Superior temporal gyrus (tissue), 1 donor: ENCODE measurements at regions not wholly inside any gene's neighbourhood (a gene's known extent, or its start where the extent isn't known, plus 50 kb on each side); places are given as distances from the start of the nearest gene placed in this dataset.
"Not testable (repeated sequence)": the region's sequence is repeated elsewhere in the genome, so short reads cannot be mapped to it uniquely, and the experiment has no call there.

Experiments
- DNase-seq: peaks from one replicate; pipeline ENCODE4 v3.0.0-alpha.2; 2016; ENCODE audit errors: extremely low spot score

DNA sequence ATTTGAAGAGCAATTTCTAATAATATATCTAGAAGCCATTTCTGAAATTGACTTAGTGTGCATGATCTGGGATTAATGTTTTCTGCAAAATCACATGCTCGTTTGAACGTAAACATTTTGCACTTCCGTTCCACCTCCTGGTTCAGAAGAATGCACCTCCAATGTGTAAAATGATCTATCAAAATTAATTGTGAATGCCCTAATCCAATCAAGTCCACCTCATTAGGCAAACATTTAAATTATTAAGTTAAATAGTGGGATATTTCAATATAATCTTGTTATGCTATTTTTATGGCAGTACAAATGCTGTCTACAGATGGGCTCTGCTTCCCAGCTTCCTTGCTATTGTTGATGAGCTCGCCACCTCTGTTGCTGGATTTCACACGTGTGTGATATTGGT is 542.5 kb downstream of the INSC start:
- no peak for DNase-seq

DNA sequence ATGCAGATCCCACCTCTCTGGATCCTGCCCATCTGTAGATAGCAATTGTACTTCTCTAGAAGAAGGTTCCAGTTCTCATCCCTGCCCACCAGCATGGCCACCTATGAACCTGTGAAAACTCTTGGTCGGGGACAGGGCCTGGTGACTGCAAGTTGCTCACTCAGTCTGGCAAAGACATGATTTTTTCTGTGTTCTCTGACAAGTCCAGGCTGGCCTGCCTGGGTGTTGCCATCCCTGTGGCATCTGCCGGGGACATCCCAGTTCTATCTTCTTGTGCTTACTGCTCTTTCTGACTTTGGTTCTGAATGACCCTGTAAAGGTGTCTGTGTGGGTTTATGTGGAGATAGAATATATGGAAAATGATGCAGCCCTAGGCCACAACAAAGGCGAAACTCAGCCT is 545.8 kb downstream of the INSC start:
- no peak for DNase-seq

DNA sequence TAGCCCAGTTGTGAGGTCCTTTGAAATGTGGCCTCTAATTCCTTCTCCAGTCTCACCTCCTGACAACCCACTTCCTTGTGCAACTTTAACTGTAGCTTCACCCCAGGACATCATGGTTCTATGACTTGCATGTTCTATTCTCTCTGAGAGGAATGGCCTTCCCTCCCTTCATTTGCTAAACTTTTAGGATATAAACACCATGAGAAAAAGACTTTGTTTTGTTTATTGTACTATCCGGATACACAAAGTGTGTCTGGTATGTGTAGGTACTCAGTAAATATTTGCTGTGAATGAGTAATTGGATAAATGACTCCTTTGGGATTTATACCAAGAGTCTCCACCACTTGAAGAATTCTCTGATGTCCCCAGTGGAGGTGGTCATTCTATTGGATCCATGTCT is 547.6 kb downstream of the INSC start:
- DNase-seq = no peak

DNA sequence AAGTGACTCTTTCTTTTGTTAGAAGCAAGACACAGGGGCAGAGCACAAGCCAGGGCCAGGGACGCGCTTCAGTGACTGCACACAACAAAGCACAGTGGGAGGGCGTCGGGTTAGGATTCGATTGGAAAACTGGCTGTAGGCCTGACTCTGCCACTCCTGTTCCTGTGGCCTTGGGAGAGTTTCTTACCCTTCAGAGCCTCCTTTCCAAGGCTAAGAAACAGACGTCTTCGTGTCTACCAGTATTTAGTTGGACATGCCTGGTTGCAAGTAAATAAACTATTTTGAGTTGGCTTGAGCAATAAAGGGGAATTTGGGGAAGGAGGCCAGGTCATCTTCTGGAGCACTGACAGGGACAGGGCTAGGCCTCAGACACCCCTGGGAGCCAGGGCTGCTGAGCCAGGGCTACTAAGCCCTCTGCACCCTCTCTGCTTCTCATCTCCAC is 549.1 kb downstream of the INSC start:
- DNase-seq = no peak

DNA sequence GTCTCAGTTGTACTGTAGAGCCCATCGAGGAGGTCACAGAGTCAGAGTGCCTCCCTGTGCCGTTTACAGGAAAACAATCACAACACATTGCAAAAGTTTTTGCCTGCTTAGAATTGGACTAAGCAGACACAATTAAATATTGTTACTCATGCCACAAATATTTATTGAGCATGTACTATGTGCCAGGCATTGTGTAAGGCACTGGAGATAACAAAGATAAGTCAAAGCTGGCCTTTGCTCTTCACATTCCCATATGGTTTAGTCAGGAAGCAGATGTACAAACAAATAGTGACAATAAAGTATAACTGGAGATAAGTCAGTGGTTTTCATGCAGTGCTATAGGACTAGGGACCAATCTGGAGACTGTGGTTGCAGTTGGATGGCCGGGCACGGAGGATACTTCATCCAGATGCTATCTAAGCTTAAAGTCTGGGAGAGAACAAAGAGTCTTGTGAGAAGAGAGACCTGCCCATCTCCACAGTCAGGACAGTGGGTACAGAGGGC is 550.7 kb downstream of the INSC start:
- no peak for DNase-seq

DNA sequence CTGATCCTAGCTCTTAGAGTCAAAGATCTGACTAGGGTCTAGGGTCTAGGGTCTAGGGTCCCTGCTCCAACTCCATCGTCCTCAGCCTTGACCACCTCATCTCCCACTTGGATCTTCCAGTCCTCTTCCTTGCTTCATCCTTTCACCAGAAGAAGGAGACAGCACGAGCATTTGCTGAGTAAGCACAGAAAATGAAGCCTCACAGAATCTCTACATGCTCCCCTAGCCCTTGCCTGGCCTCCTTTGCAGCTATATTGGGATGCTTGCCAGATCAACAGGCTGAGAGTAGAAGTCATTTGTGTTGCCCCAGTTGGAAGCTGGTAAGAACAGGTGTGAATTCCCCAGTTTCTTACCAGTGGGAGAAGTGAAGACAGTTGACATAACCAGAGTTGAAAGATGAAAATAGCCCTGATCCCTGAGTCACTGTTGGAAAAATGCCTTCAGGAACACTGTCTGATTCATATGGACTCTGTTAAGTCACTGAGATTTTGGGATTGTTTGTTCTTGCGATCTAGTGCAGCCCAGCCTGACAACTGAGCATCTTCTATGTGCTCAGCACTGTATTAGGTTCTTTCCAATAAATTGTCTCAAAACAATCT is 552.5 kb downstream of the INSC start:
- no peak for DNase-seq

DNA sequence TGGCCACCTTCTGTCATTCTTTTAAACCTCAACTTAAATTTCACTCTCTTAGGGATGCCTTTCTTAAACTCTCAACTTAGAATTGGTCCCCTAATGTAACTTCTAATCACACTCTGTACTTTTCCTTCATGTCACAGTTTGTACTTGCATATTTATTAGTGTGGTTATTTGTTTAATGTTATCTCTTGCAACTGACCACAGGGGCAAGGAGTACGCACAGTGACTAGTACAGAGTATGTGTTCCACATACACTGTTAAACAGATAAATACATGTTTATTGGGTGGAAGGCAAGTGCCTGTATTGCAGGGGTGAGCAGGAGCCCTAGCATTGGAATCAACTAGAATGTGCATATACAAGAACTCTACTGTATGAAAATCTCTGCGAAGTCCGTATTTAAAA is 554.0 kb downstream of the INSC start:
- DNase-seq = no peak

DNA sequence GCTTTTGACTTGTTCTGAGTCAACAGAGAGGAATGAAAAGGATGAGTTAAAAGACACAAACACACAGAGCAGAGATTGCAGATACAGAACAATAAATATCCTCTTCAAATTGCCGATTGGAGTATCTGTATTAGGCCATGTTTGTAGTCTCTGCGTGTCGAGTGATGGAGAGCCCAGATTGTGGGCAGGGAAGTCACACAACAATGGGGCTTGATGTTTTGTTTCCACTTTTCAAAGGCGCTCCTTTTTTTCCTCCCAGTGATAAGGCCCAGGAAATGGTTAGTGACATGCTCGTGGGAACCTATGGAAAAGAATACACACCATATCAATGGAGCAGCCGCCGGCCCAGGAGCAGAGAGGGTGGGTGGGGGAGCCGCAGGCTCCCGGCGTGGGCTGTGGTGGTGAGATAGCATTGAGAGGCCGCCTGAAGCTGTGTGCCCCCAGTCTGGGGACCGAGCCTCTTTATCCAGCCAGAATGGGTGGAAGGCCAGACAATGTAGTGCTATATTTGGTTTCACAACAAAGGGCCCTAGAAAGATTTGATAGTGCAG is 555.9 kb downstream of the INSC start:
- no peak for DNase-seq

DNA sequence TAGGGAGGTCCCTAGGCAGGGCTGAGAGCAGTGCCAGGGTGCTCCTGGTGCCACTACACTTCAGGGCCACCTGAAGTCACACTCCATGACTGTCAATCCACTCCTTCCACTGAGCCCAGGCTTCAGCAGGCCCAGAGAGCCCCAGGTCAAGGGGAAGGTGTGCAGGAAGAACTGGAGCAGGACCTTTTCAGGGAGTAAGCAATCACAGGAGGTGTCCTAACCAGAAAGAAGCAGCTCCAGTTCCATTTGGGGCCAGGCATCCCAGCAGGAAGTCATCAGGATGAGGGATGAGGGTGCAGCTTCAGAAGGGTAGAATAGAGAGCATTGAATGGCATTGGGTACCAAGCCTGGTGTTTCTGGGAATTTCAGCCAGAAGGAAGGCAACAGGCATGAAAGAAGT is 556.5 kb downstream of the INSC start:
- DNase-seq = no peak

DNA sequence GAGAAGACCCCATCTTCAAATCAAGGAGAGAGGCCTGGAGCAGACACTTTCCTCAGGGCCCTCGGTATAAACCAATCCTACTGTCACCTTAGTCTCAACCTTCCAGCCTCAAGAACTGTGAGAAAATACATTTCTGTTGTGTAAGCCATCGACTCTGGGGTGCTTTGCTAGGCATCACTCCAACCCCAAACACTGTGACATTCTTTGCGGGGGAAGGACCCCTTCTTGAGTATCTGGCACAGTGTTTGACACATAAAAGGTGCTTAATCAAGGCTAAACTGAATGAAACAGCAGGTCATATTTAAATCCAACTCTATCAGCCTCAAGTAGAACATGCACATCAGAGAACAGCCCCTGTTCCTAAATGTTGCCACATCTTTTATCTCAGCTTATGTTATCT is 558.1 kb downstream of the INSC start:
- no peak for DNase-seq

DNA sequence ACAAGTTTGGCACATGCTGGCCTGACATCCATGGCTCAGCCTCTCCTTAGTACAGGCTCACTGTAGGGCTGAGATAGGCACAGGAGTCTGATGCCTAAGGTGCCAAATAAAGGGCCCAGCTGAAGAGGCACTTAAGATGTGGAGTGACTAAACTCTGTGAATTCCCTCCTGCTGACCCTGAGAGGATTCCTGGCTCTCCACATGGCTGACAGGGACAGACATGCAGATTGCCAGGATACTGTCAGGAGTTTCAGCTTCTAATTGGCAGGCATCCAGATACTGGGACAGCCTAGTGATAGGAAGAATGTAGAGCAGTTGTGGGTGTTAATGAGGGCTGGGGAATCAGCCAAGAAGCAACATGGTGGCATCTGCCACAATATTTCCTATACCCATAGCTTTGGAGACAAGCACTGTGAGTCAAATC is 558.7 kb downstream of the INSC start:
- no peak for DNase-seq

DNA sequence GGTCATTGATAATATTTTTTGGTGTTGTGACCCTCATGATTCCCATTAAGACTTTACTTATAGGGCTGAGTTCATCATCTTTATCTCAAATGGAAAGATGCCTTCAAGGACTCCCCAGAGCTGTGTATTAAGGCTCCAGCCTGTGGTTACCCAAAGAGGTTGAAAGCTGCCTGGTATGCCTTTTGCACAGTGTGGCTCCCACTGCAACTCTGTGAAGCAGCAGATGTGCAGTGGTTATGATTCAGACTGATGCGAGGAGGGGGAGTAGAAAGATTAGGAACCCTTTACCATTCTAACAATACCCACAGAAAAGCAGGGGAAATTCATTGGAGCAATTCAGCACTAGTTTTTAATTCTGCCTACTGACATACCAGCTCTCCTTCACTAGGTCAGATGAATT is 560.0 kb downstream of the INSC start:
- no peak for DNase-seq

DNA sequence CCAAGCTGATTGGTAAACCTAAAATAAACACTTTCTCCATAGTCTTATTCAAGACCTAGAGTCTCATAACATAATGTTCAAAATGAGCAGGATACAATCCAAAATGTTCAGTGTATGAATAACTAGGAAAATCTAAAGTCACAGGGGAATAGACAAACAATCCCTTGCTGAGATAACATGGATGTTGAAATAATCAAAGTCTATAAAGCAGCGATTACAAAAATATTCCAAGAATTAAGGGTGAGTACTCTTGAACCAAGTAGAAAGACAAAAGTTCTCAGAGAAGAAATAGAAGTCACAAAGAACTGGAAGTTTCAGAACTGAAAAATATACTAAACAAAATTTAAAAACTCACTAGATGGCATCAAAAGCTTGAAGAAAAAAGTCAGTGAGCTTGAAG is 561.0 kb downstream of the INSC start:
- DNase-seq = no peak

DNA sequence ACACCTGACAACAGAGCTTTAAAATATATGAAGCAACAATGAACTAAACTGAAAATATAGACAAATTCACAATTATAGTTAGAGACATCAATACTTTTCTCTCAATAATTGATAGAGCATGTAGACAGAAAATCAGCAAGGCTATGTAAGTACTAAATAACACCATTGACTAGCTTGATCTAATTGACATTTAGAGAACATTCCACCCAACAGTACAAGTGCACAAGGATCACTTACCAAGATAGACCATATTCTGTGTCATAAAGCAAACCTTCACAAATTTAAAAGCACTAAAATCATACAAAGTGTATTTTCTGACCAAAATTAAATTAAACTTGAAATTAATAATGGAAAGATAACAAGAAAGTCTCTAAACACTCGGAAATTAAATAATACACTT is 562.5 kb downstream of the INSC start:
- no peak for DNase-seq

DNA sequence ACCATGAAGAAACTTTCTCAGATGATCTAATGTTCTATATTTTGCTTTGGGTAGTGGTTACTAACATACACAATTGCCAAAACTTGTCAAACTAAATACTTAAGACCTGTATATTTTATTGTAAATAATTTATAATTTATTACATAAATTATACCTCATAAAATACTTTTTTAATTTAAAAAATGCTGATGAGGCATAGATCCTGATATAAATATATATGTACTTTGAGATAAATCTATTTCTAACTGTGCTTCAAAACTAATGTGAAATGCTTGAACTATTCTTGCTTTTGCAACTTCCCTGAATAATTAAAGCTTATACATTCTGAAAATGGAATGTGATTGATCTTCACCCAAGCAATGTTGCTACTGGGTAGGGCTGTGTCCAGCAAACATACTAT is 568.8 kb downstream of the INSC start:
- DNase-seq = no peak

DNA sequence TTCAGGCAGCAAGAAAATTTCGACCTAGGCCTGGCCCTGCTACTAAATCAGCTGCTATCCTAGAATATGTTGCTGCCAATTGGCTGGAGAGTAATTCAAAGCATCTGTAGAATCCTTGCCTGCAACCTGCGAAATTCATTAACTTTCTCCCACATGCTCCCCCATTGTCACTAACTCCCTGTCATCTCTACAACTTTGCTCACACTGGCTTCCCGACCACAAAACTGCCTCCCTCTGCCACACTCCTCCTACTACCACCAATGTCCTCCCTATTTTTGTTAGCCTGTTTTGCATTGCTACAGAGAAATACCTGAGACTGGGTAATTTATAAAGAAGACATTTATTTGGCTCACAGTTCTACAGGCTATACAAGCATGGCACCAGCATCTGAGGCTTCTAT is 570.6 kb downstream of the INSC start:
- no peak for DNase-seq

DNA sequence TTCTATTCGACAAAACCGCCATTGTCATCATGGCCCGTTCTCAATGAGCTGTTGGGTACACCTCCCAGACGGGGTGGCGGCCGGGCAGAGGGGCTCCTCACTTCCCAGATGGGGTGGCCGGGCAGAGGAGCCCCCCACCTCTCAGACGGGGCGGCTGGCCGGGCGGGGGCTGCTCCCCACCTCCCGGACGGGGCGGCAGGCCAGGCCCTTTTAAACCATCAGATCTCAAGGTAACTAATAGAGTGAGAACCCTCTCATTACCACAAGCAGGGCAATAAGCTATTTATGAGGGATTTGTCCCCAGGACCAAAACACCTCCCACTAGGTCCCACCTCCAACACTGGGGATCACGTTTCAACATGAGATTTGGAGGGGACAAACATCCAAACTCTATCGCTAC is 571.5 kb downstream of the INSC start:
- DNase-seq = not testable (repeated sequence)

DNA sequence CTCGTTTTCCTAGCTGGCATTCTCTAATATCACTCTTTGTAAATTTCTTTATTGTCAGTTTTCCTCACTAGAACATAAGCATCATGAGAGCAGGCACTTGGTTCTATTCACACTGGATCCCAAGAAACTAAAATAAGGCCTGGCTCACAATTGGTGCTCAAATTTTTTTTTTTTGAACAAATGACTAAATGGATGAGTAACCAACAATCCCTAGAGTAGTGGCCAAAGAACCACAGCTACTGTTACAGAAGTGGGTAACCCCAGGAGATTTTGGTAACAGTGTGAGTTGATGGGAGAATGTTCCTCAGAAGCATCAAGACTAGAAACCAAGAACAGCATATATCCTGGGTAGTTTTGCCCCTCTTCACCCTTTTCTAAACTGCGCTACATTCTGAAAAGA is 572.6 kb downstream of the INSC start:
- no peak for DNase-seq

DNA sequence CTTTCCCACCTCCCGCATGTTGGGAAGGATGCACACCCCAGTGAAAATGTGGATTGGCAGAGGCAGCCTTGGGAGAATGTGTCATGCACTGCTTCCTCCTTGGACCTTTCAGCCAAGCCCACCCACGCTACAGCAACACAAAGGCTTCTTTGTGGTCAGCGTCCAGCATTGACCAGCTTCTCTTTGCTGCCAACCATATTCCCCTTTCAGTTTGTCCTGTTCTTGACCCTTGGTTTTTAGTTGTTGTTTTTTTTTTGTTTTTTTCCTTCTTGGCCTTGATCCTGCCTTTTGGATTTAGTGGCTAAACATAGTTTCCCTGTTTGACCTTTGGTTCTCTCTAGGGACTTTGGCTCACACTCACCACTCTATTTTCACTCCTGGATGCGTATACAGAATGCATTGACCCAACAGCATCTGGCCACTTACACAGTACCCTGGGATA is 573.6 kb downstream of the INSC start:
- DNase-seq = no peak

DNA sequence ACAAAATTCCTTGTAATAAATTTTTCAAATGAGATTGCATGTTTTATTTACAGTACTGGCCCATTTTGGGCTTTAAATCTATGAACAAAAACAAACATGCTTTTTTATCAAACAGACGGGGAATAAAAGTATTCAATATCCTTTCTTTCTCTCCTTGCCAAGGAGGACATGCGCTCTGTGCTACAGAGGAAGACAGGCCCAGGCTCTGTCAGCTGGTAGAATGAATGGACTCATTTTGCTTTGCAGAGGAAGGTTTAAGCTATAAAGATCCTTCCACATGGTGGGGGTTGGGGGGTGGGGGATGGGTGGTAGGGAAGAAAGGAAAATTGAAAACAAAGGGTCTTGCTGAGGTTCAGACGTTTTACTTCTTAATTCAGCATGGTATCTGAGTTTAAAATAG is 575.6 kb downstream of the INSC start:
- DNase-seq = no peak

DNA sequence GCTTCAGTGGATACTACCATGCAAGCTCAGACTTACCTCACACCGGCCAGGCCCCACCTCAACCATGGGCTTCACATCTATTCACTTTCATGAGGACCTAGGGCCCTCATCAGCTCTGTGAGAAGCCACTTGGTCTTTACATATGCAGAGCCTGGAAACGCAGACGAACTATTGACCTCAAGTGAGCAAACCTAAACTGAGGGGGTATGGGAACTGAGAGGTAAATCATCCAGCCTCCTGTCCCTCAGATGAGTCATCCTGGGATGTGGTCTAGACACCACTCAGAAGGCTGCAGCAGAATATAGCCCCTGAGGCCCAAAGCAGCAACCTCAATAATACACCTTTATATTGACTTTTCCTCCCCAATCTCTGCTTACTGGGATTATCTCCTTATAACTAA is 578.0 kb downstream of the INSC start:
- no peak for DNase-seq

DNA sequence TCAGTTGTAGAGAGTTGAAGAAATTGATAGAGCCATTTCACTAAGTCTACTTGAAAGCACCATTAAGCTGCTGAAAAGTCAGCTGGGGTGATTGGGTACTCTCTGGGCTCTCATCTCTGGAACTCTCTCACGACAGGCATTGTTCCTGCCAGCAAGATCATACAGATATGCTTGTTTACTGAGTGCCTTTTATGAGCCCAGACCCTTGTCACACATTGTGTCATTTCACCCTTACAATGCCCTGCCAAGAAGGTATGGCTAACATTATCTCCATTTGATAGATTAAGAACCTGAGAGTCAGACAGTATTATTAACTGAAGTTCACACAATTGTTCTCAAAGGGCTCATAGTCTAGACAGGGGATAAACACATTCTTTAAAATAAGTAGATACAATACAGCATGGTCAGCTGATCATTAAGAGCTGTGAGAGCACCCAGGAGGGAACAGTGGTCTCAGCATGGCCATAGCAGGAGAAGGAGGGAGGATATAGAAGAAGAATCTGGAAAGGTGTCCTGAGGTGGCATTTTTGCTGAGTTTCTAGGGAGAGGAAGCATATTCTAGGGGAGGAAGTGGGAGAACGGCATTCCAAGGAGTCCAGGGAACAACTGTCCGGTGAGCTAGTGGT is 580.5 kb downstream of the INSC start:
- no peak for DNase-seq

DNA sequence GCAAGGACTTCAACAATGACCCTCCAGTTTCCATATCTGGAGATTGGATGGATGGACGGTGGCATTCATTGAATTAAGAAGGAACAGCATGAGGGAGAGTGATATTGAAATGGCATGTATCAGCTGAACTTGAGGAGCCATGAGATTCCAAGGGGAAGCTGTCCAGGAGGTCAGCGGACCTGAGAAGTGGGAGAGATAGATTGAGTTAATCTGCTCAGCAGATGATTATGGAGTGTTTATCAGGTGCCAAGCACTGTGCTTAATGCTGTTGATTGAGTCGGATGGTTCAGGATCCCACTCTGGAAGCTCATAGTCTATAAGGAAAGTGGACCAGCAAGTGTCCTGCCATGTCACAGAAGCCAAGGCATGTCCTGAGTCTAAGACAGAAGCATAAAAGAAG is 581.3 kb downstream of the INSC start:
- no peak for DNase-seq
